ENCODE measurements at regions not wholly inside any gene's neighbourhood (a gene's known extent, or its start where the extent isn't known, plus 50 kb on each side); places are given as distances from the start of the nearest gene placed in this dataset.
"Not testable (repeated sequence)": the region's sequence is repeated elsewhere in the genome, so short reads cannot be mapped to it uniquely, and the experiment has no call there.

GRCh38 chr13:44307255-44307654 lies 66.4 kb upstream of the SERP2 start:
- Mint-ChIP-seq H3K4me3 (no peak overlapping the region), H3K27me3 (peaks cover 10% of the 10 kb centered on the region), H3K4me1 (peaks cover 32% of the 10 kb centered on the region), H3K27ac (no peak overlapping the region), H3K36me3 (ENCODE audit: low read depth) (no peaks in the 10 kb centered on the region), H3K9me3 (ENCODE audit: low read depth) (no peaks in the 10 kb centered on the region)
- intact Hi-C loops (cut with DNase I, micrococcal nuclease): no loop called here
- CTCF ChIA-PET: interaction anchor here (1.0 kb wide), 1 partner anchor 16 kb away, joined by 4 read pairs; no protein-coding TSS in a partner anchor
- DNase-seq (no peak), ATAC-seq (no peak)
- POLR2A ChIA-PET: interaction anchor here (0.7 kb wide), 1 partner anchor 220 kb away, joined by 3 read pairs; no protein-coding TSS in a partner anchor

- ATAC-seq: no peak
- CTCF ChIA-PET: no interaction called here
- Mint-ChIP-seq H3K27ac (no peak overlapping the region), H3K9me3 (ENCODE audit: low read depth) (no peaks in the 10 kb centered on the region), H3K4me3 (no peak overlapping the region), H3K4me1 (peaks cover 38% of the 10 kb centered on the region), H3K36me3 (ENCODE audit: low read depth) (no peaks in the 10 kb centered on the region), H3K27me3 (peaks cover 15% of the 10 kb centered on the region)
- POLR2A ChIA-PET: no interaction called here
- no peak for DNase-seq
- intact Hi-C loops (cut with DNase I, micrococcal nuclease): no loop called here
Observed at GRCh38 chr13:44307844-44308243, 65.8 kb upstream of the SERP2 start.

DNA sequence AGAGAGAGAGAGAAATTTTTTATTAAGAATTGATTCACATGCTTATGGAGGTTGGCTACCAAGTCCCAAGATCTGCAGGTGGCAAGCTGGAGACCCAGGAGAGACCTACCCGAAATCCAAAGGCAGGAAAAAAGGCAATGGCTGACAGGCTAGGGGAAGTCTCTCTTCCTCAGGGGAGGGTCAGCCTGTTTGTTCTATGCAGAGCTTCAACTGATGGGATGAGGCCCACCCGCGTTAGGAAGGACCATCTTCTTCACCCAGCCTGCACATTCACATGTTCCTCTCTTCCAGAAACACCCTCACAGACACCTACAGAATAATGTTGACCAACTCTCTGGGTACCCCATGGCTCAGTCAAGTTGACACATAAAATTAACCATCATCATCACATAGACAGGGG lies 65.3 kb upstream of the SERP2 start:
- DNase-seq: no peak
- no peaks in the 10 kb centered on the region for H3K36me3 Mint-ChIP-seq (ENCODE audit: low read depth)
- intact Hi-C loops (cut with DNase I, micrococcal nuclease): no loop called here
- no peak overlapping the region for H3K27ac Mint-ChIP-seq
- H3K4me1 Mint-ChIP-seq: peaks cover 41% of the 10 kb centered on the region
- H3K27me3 Mint-ChIP-seq: peaks cover 17% of the 10 kb centered on the region
- no peak overlapping the region for H3K4me3 Mint-ChIP-seq
- ChIA-PET CTCF (no interaction called here), POLR2A (no interaction called here)
- no peak for ATAC-seq
- H3K9me3 Mint-ChIP-seq (ENCODE audit: low read depth): no peaks in the 10 kb centered on the region

DNA sequence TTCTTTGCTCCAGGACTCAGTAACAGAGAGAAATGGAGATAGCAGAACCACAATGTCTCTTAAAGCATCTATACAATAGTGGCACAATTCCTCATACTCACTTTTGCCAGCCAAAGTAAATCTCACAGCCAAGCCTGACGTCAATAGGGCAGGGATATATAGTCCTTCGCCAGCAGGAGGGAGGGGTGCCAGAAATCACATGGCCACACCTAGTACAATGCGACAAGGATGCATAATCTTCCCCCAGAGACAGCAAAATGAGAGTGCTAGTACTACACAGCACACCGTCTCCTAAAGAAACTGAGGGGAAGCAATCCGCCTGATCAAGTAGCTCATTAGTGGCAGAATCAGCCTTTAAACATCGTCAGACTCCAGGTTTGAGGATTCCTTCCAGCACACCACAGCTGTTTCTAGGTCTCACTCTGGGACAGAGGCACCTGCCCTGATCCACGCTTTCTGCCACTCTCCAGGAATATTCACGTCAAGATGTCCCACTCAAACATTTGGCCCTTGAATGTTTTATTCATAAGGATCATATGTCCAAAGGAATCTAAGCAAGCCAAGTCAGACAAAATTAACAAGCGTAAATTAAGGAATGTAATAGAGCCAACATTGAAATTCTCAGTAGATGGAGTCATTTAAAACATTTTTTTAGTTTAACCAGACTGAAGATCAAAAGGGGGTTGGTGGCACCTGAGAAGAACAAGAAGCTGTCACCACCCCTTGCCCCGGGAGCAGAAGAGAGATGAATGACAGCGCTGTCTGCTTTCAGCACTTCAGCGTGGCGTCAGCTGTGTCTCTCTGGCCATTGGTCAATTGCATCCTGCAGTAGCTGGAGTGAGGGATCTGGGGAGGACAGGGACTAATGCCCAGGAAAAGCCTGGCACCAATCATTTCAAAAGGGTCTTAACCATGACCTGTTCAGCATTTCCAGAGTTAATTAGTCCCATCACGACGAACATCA lies 63.5 kb upstream of the SERP2 start:
- intact Hi-C loops (cut with DNase I, micrococcal nuclease): no loop called here
- no peak overlapping the region for H3K4me3 Mint-ChIP-seq
- ATAC-seq: no peak
- CTCF ChIA-PET: interaction anchor here (0.6 to 0.7 kb wide), 2 partner anchors 96 to 117 kb away, joined by 3 read pairs; no protein-coding TSS in a partner anchor
- DNase-seq: no peak
- POLR2A ChIA-PET: no interaction called here
- peaks cover 40% of the 10 kb centered on the region for H3K4me1 Mint-ChIP-seq
- H3K9me3 Mint-ChIP-seq (ENCODE audit: low read depth): no peaks in the 10 kb centered on the region
- H3K27ac Mint-ChIP-seq: no peak overlapping the region
- peaks cover 17% of the 10 kb centered on the region for H3K27me3 Mint-ChIP-seq
- no peaks in the 10 kb centered on the region for H3K36me3 Mint-ChIP-seq (ENCODE audit: low read depth)

GRCh38 chr13:44311011-44311780 lies 62.4 kb upstream of the SERP2 start:
- no peak for ATAC-seq
- Mint-ChIP-seq H3K27me3 (peaks cover 19% of the 10 kb centered on the region), H3K9me3 (ENCODE audit: low read depth) (no peaks in the 10 kb centered on the region), H3K4me1 (peaks cover 30% of the 10 kb centered on the region), H3K36me3 (ENCODE audit: low read depth) (no peaks in the 10 kb centered on the region), H3K27ac (no peak overlapping the region), H3K4me3 (no peak overlapping the region)
- ChIA-PET CTCF (interaction anchor here (0.7 kb wide), 1 partner anchor 364 kb away, joined by 3 read pairs; no protein-coding TSS in a partner anchor), POLR2A (no interaction called here)
- DNase-seq: no peak
- intact Hi-C loops (cut with DNase I, micrococcal nuclease): no loop called here

DNA sequence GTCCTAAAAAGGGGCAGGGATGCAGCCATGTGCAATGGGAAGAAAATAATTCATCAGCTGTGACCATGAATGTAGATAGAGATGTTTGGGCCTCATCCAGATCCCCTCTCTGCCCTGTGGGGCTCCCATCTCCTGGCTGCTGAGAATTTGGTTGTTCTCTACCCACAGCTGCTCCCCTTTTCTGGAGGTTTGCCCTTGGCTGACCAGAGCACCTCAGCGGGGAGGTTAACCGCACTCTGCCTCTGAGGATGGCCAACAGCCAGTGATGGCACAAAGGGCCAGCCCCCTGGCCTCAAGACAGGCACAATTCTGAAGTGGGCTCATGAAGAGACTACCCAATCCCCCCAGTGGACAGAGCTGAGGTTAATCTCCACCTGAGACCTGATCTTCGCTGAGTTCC lies 61.5 kb upstream of the SERP2 start:
- Mint-ChIP-seq H3K4me1 (peaks cover 22% of the 10 kb centered on the region), H3K36me3 (ENCODE audit: low read depth) (no peaks in the 10 kb centered on the region), H3K9me3 (ENCODE audit: low read depth) (no peaks in the 10 kb centered on the region), H3K4me3 (no peak overlapping the region), H3K27ac (no peak overlapping the region), H3K27me3 (peaks cover 23% of the 10 kb centered on the region)
- DNase-seq (no peak), ATAC-seq (no peak)
- POLR2A ChIA-PET: no interaction called here
- intact Hi-C loops (cut with DNase I, micrococcal nuclease): loop anchor here in 1 of 2 experiments (2.0 kb wide), 1 partner anchor 37 kb away; no protein-coding TSS in a partner anchor
- CTCF ChIA-PET: no interaction called here

- POLR2A ChIA-PET: interaction anchor here (0.6 kb wide), 1 partner anchor 47 kb away, joined by 3 read pairs; no protein-coding TSS in a partner anchor
- H3K27me3 Mint-ChIP-seq: peaks cover 28% of the 10 kb centered on the region
- no peaks in the 10 kb centered on the region for H3K9me3 Mint-ChIP-seq (ENCODE audit: low read depth)
- no peak overlapping the region for H3K4me3 Mint-ChIP-seq
- CTCF ChIA-PET: no interaction called here
- ATAC-seq (peak; percentile 95), DNase-seq (peak; percentile 47)
- intact Hi-C loops (cut with DNase I, micrococcal nuclease): loop anchor here (1.0 to 2.0 kb wide), 3 partner anchors 38 to 115 kb away; no protein-coding TSS in a partner anchor
- peaks cover 18% of the 10 kb centered on the region for H3K4me1 Mint-ChIP-seq
- H3K36me3 Mint-ChIP-seq (ENCODE audit: low read depth): no peaks in the 10 kb centered on the region
- peak overlapping the region; percentile 81 for H3K27ac Mint-ChIP-seq
Observed at GRCh38 chr13:44312834-44313551, 60.6 kb upstream of the SERP2 start.

DNA sequence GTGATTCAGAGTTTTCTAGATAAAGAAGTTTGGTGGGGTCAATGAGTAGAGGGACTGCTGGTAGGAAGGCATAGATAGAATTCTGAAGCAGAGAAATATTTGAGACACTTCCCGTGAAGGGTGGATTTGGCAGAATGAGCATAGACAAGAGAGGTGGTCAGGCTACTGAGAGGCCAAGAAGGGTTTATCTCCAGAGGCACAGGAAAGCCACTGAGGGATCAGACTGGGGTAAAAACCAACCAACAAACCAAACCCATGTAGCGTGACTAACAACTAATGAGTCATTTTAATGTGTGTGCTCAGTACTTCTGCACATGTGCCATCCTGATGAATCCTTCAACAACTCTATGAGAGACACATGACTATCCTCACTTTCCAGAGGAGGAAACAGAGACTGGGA lies 60.0 kb upstream of the SERP2 start:
- Mint-ChIP-seq H3K36me3 (ENCODE audit: low read depth) (no peaks in the 10 kb centered on the region), H3K4me1 (peaks cover 18% of the 10 kb centered on the region), H3K27me3 (peaks cover 27% of the 10 kb centered on the region), H3K4me3 (no peak overlapping the region), H3K9me3 (ENCODE audit: low read depth) (no peaks in the 10 kb centered on the region), H3K27ac (peak overlapping the region; percentile 81)
- intact Hi-C loops (cut with DNase I, micrococcal nuclease): loop anchor here (1.0 to 2.0 kb wide), 3 partner anchors 39 to 115 kb away; no protein-coding TSS in a partner anchor
- no peak for DNase-seq
- CTCF ChIA-PET: no interaction called here
- POLR2A ChIA-PET: no interaction called here
- peak; percentile 18 for ATAC-seq

DNA sequence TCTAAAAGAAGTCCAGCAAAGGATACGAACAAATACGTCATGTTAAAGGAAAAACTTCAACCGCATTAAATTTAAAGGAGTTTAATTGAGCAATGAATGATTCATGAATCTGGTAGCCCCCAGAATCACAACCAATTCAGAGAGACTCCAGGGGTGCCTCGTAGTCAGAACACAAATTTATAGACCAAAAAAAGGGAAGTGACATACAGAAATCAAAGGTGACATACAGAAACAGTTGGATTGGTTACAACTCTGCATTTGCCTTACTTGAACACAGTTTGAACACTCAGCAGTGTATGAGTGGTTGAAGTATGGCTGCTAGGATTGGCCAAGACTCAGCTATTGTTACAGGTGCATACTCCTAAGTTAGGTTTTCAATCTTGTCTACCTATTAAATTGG lies 59.5 kb upstream of the SERP2 start:
- Mint-ChIP-seq H3K4me1 (peaks cover 18% of the 10 kb centered on the region), H3K27me3 (peaks cover 27% of the 10 kb centered on the region)
- DNase-seq; H3K27ac Mint-ChIP-seq; H3K9me3 Mint-ChIP-seq (ENCODE audit: low read depth); H3K36me3 Mint-ChIP-seq (ENCODE audit: low read depth); intact Hi-C loops (cut with DNase I, micrococcal nuclease); H3K4me3 Mint-ChIP-seq; POLR2A ChIA-PET; CTCF ChIA-PET; ATAC-seq: not testable (repeated sequence)

- no peak for ATAC-seq
- H3K27ac Mint-ChIP-seq: no peak overlapping the region
- peaks cover 15% of the 10 kb centered on the region for H3K27me3 Mint-ChIP-seq
- no peaks in the 10 kb centered on the region for H3K36me3 Mint-ChIP-seq (ENCODE audit: low read depth)
- CTCF ChIA-PET: interaction anchor here (0.6 kb wide), 1 partner anchor 621 kb away, joined by 4 read pairs; no protein-coding TSS in a partner anchor
- POLR2A ChIA-PET: no interaction called here
- H3K4me1 Mint-ChIP-seq: peaks cover 12% of the 10 kb centered on the region
- DNase-seq: no peak
- no peak overlapping the region for H3K4me3 Mint-ChIP-seq
- intact Hi-C loops (cut with DNase I, micrococcal nuclease): no loop called here
- no peaks in the 10 kb centered on the region for H3K9me3 Mint-ChIP-seq (ENCODE audit: low read depth)
Observed at GRCh38 chr13:44317752-44318151, 55.9 kb upstream of the SERP2 start.

GRCh38 chr13:44318161-44318560 lies 55.5 kb upstream of the SERP2 start:
- CTCF ChIA-PET: interaction anchor here (0.6 kb wide), 1 partner anchor 620 kb away, joined by 4 read pairs; no protein-coding TSS in a partner anchor
- no peak for ATAC-seq
- Mint-ChIP-seq H3K4me1 (peaks cover 8% of the 10 kb centered on the region), H3K4me3 (no peak overlapping the region), H3K27ac (no peak overlapping the region), H3K36me3 (ENCODE audit: low read depth) (no peaks in the 10 kb centered on the region), H3K27me3 (peaks cover 15% of the 10 kb centered on the region), H3K9me3 (ENCODE audit: low read depth) (no peaks in the 10 kb centered on the region)
- DNase-seq: no peak
- intact Hi-C loops (cut with DNase I, micrococcal nuclease): no loop called here
- POLR2A ChIA-PET: no interaction called here

Measured in activated CD4-positive, alpha-beta T cell treated with anti-CD3 and anti-CD28 coated beads for 36 hours (primary cell).